H9 (cell line): ENCODE measurements at regions not wholly inside any gene's neighbourhood (a gene's known extent, or its start where the extent isn't known, plus 50 kb on each side); places are given as distances from the start of the nearest gene placed in this dataset.

Experiments
- DNase-seq: peaks from one replicate; pipeline ENCODE4 v3.0.0-alpha.2; 2017
- H2AFZ ChIP-seq: one replicate; pipeline ENCODE4 v1.6.1; 2013; ENCODE audit warnings: mild to moderate bottlenecking, low read length, control low read depth, moderate library complexity
- H2AK5ac ChIP-seq: 2 replicates; pipeline ENCODE4 v1.6.1; 2013; ENCODE audit warnings: low read length, control low read depth, mixed read lengths; ENCODE audit not compliant: insufficient read length
- H2BK120ac ChIP-seq: one replicate; pipeline ENCODE4 v1.6.1; 2013; ENCODE audit warnings: low read depth, mild to moderate bottlenecking, low read length, control low read depth, inconsistent platforms; ENCODE audit not compliant: poor library complexity, severe bottlenecking
- H2BK12ac ChIP-seq: 2 replicates; pipeline ENCODE4 v1.6.1; 2013; ENCODE audit warnings: low read length, control low read depth, mixed read lengths, low read depth; ENCODE audit not compliant: insufficient read length
- H2BK15ac ChIP-seq: 2 replicates; pipeline ENCODE4 v1.6.1; 2013; ENCODE audit warnings: low read depth, low read length, control low read depth
- H2BK20ac ChIP-seq: one replicate; pipeline ENCODE4 v1.6.1; 2013; ENCODE audit warnings: low read depth, mild to moderate bottlenecking, low read length, control low read depth, inconsistent platforms; ENCODE audit not compliant: poor library complexity, severe bottlenecking
- H2BK5ac ChIP-seq: 2 replicates; pipeline ENCODE4 v1.6.1; 2013; ENCODE audit warnings: low read length, control low read depth, mixed read lengths; ENCODE audit not compliant: insufficient read length
- H3K14ac ChIP-seq: 2 replicates; pipeline ENCODE4 v1.6.1; 2013; ENCODE audit warnings: low read length, control low read depth; ENCODE audit not compliant: insufficient read depth
- H3K18ac ChIP-seq: 2 replicates; pipeline ENCODE4 v1.6.1; 2013; ENCODE audit warnings: low read depth, mild to moderate bottlenecking, mixed read lengths, low read length, control low read depth; ENCODE audit not compliant: insufficient read length
- H3K23ac ChIP-seq: 2 replicates; pipeline ENCODE4 v1.6.1; 2013; ENCODE audit warnings: low read length, control low read depth, mixed read lengths, low read depth; ENCODE audit not compliant: insufficient read length
- H3K23me2 ChIP-seq: 2 replicates; pipeline ENCODE4 v1.6.1; 2013; ENCODE audit warnings: low read depth, mild to moderate bottlenecking, mixed read lengths, low read length, control low read depth; ENCODE audit not compliant: insufficient read length, poor library complexity, severe bottlenecking
- H3K27ac ChIP-seq: 2 replicates; pipeline ENCODE4 v1.5.1; 2013; ENCODE audit warnings: low read length, control low read depth, mixed read lengths, low read depth; ENCODE audit not compliant: insufficient read length
- H3K27me3 ChIP-seq: 2 replicates; pipeline ENCODE4 v1.6.1; 2013; ENCODE audit warnings: low read length, control low read depth, inconsistent platforms; ENCODE audit not compliant: insufficient read depth
- H3K4ac ChIP-seq: 2 replicates; pipeline ENCODE4 v1.6.1; 2013; ENCODE audit warnings: low read depth, mild to moderate bottlenecking, control low read depth, inconsistent platforms, low read length, moderate library complexity
- H3K4me1 ChIP-seq: 2 replicates; pipeline ENCODE4 v1.6.1; 2013; ENCODE audit warnings: low read length, control low read depth, inconsistent platforms; ENCODE audit not compliant: insufficient read depth
- H3K4me2 ChIP-seq: 2 replicates; pipeline ENCODE4 v1.6.1; 2013; ENCODE audit warnings: low read length, control low read depth, mixed read lengths; ENCODE audit not compliant: insufficient read length, insufficient read depth
- H3K56ac ChIP-seq: 2 replicates; pipeline ENCODE4 v1.6.1; 2013; ENCODE audit warnings: low read depth, mild to moderate bottlenecking, mixed read lengths, low read length, control low read depth; ENCODE audit not compliant: insufficient read length
- H3K79me1 ChIP-seq: 2 replicates; pipeline ENCODE4 v1.6.1; 2013; ENCODE audit warnings: low read depth, mild to moderate bottlenecking, moderate library complexity, low read length, control low read depth, inconsistent platforms; ENCODE audit not compliant: insufficient read depth, poor library complexity, severe bottlenecking
- H3K79me2 ChIP-seq: 2 replicates; pipeline ENCODE4 v1.6.1; 2013; ENCODE audit warnings: low read length, control low read depth, inconsistent platforms; ENCODE audit not compliant: insufficient read depth
- H3K9ac ChIP-seq: 2 replicates; pipeline ENCODE4 v1.6.1; 2013; ENCODE audit warnings: low read length, control low read depth, mixed read lengths; ENCODE audit not compliant: insufficient read length; ENCODE audit errors: extremely low read depth
- H3K9me3 ChIP-seq: one replicate; pipeline ENCODE4 v1.6.1; 2013; ENCODE audit warnings: low read depth, low read length, inconsistent platforms; ENCODE audit not compliant: control insufficient read depth
- H3T11ph ChIP-seq: one replicate; pipeline ENCODE4 v1.6.1; 2013; ENCODE audit warnings: mild to moderate bottlenecking, low read length, control low read depth, inconsistent platforms
- H4K20me1 ChIP-seq: one replicate; pipeline ENCODE4 v1.6.1; 2013; ENCODE audit not compliant: control insufficient read depth, insufficient read length, insufficient read depth
- H4K5ac ChIP-seq: 2 replicates; pipeline ENCODE4 v1.6.1; 2013; ENCODE audit warnings: low read depth, mild to moderate bottlenecking, mixed read lengths, low read length, control low read depth; ENCODE audit not compliant: insufficient read length
- H4K8ac ChIP-seq: replicated peaks from 2 replicates; pipeline ENCODE4 v1.6.1; 2013; ENCODE audit warnings: low read length, control low read depth, mixed read lengths, low read depth; ENCODE audit not compliant: insufficient read length
- H4K91ac ChIP-seq: 2 replicates; pipeline ENCODE4 v1.6.1; 2013; ENCODE audit warnings: low read depth, mild to moderate bottlenecking, moderate library complexity, mixed read lengths, low read length, control low read depth; ENCODE audit not compliant: insufficient read length
- H3K27ac Mint-ChIP-seq, 3 experiments: 2 replicates in 2 of 3; 3 replicates in 1 of 3; pipeline ENCODE4 v1.8.0; 2020 to 2021; ENCODE audit warnings: mixed read lengths in 3 of 3, mild to moderate bottlenecking in 1 of 3, moderate library complexity in 1 of 3
- H3K27me3 Mint-ChIP-seq: 2 replicates; pipeline ENCODE4 v1.8.0; 2021; ENCODE audit warnings: low read depth, mild to moderate bottlenecking, moderate library complexity, mixed read lengths
- H3K36me3 Mint-ChIP-seq, 3 experiments: 2 replicates in 2 of 3; 3 replicates in 1 of 3; pipeline ENCODE4 v1.8.0; 2020 to 2021; ENCODE audit warnings: low read depth in 3 of 3, mixed read lengths in 3 of 3; ENCODE audit not compliant: insufficient read depth in 1 of 3
- H3K4me1 Mint-ChIP-seq, 2 experiments: 2 replicates each; pipeline ENCODE4 v1.8.0; 2020; ENCODE audit warnings: mixed read lengths in 2 of 2
- H3K4me3 Mint-ChIP-seq, 2 experiments: 2 replicates in 1 of 2; 3 replicates in 1 of 2; pipeline ENCODE4 v1.8.0; 2020 to 2021; ENCODE audit warnings: mild to moderate bottlenecking in 2 of 2, mixed read lengths in 2 of 2, moderate library complexity in 1 of 2
- H3K9me3 Mint-ChIP-seq, 2 experiments: 2 replicates in 1 of 2; 3 replicates in 1 of 2; pipeline ENCODE4 v1.8.0; 2020; ENCODE audit warnings: mild to moderate bottlenecking in 2 of 2, mixed read lengths in 2 of 2, moderate library complexity in 1 of 2
- CTCF ChIP-seq: fragments of 200-600 bp; sonication (generic); conservative IDR thresholded peaks from 3 replicates; pipeline ENCODE4 v1.8.0; 2021; ENCODE audit warnings: antibody characterized with exemption, mild to moderate bottlenecking
- WGBS: extraction: QIAGEN DNeasy Blood & Tissue Kit; methylation state at CpG from one replicate; pipeline ENCODE4 v1.1.7; 2013; ENCODE audit warnings: missing lambda C conversion rate, low lambda C conversion rate, mixed read lengths; ENCODE audit not compliant: insufficient read length; ENCODE audit errors: extremely low coverage; 5-methylcytosine and 5-hydroxymethylcytosine counted together

DNA sequence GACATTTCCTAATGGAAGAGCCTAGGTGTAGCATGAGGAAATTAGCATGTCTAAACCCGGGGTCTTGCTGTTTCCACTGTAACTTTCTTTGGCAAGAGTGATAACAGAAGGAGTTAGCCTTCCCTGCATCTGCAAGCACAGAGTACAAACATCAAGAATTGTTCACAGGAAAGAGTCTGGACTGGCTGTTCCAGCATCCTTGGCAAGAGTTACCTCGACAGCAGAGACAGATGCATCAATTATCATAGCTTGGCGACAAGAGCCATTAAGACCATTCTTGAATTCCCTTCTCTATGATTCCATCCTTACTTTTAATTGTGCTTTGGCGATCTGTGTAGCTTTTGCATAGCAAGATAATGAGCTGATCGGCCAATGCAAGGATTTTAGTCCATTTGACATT, 82.8 kb upstream of the RALGPS2 start:
- no peak overlapping the region for H4K8ac ChIP-seq
- H3K27ac ChIP-seq, result no peak overlapping the region
- no peaks in the 10 kb centered on the region; the same call in 1 of the 2 replicates for H3K27me3 Mint-ChIP-seq
- no peak overlapping the region for H3K4me3 Mint-ChIP-seq
- no peaks in the 10 kb centered on the region for H3K79me1 ChIP-seq
- no peak overlapping the region for H2BK12ac ChIP-seq
- H3K27ac Mint-ChIP-seq, result 0 out of 7 replicates have a peak overlapping the region, but pooled peaks of 1 of the 3 experiments have one; percentile 34
- no peak overlapping the region for H2BK120ac ChIP-seq
- H2AK5ac ChIP-seq, result no peak overlapping the region
- no peak overlapping the region for H3T11ph ChIP-seq
- peaks cover 4% of the 10 kb centered on the region; the same call in 1 of the 2 replicates for H3K4me1 ChIP-seq
- no peaks in the 10 kb centered on the region for H3K36me3 Mint-ChIP-seq
- no peak overlapping the region for H3K9ac ChIP-seq
- H3K56ac ChIP-seq, result no peak overlapping the region
- H3K14ac ChIP-seq, result no peak overlapping the region
- no peak overlapping the region for H3K4ac ChIP-seq
- no peaks in the 10 kb centered on the region for H3K23me2 ChIP-seq
- no peak overlapping the region for H3K23ac ChIP-seq
- H2BK15ac ChIP-seq, result no peak overlapping the region
- H3K9me3 Mint-ChIP-seq, result no peaks in the 10 kb centered on the region
- no peaks in the 10 kb centered on the region for H3K9me3 ChIP-seq
- no peak overlapping the region for H4K91ac ChIP-seq
- no peak overlapping the region for H2AFZ ChIP-seq
- H3K79me2 ChIP-seq, result no peaks in the 10 kb centered on the region
- H3K27me3 ChIP-seq, result no peaks in the 10 kb centered on the region; the same call in 1 of the 2 replicates
- no peak overlapping the region for H3K18ac ChIP-seq
- no peak overlapping the region for H2BK20ac ChIP-seq
- no peak overlapping the region for H3K4me2 ChIP-seq
- no peak for TF ChIP-seq CTCF
- DNase-seq, result no peak
- peaks cover 33 to 49% of the 10 kb centered on the region in 2 experiments for H3K4me1 Mint-ChIP-seq
- no peak overlapping the region for H2BK5ac ChIP-seq
- WGBS, result no CpG with 5 or more reads among the region's 5 CpGs
- H4K5ac ChIP-seq, result no peak overlapping the region
- peaks cover 2% of the 10 kb centered on the region for H4K20me1 ChIP-seq
